Thoracic aorta (tissue), 2 donors: ENCODE measurements at regions not wholly inside any gene's neighbourhood (a gene's known extent, or its start where the extent isn't known, plus 50 kb on each side); places are given as distances from the start of the nearest gene placed in this dataset.

ENCODE experiments used
- ATAC-seq: fragments of 150-250 bp; one replicate; pipeline ENCODE4 v1.8.0; 2017; ENCODE audit warnings: low read depth; ENCODE audit not compliant: insufficient number of reproducible peaks, low FRiP score
- DNase-seq: peaks from one replicate; pipeline ENCODE4 v3.0.0-alpha.2; 2020; ENCODE audit warnings: low spot score
- H3K27ac ChIP-seq, 2 donors: fragments of 200-600 bp; sonication (generic); 1 replicate in 1 of 2; 2 replicates in 1 of 2; pipeline ENCODE4 v1.5.1; 2016; ENCODE audit warnings: mild to moderate bottlenecking in 2 of 2, moderate library complexity in 2 of 2
- H3K27me3 ChIP-seq: fragments of 200-600 bp; sonication (generic); replicated peaks from 2 replicates; pipeline ENCODE4 v1.6.0; 2016; ENCODE audit warnings: mild to moderate bottlenecking; ENCODE audit not compliant: insufficient read depth
- H3K36me3 ChIP-seq: fragments of 200-600 bp; sonication (generic); one replicate; pipeline ENCODE4 v1.5.1; 2016
- H3K4me1 ChIP-seq, 2 donors: fragments of 200-600 bp; sonication (generic); 1 replicate in 1 of 2; 2 replicates in 1 of 2; pipeline versions ENCODE4 v1.5.1 to v1.6.0; 2016; ENCODE audit warnings: low read depth in 2 of 2, mild to moderate bottlenecking in 1 of 2; ENCODE audit not compliant: control insufficient read depth in 1 of 2
- H3K4me3 ChIP-seq: fragments of 200-600 bp; sonication (generic); 2 replicates; pipeline ENCODE4 v1.5.1; 2016; ENCODE audit warnings: mild to moderate bottlenecking
- H3K9me3 ChIP-seq: fragments of 200-600 bp; sonication (generic); 2 replicates; pipeline ENCODE4 v1.5.1; 2016
- TF ChIP-seq, protein P1 (sequence below): fragments of 200-600 bp; sonication (generic); IDR thresholded peaks from one replicate; pipeline ENCODE4 v1.5.1; 2019; ENCODE audit warnings: antibody characterized with exemption

DNA sequence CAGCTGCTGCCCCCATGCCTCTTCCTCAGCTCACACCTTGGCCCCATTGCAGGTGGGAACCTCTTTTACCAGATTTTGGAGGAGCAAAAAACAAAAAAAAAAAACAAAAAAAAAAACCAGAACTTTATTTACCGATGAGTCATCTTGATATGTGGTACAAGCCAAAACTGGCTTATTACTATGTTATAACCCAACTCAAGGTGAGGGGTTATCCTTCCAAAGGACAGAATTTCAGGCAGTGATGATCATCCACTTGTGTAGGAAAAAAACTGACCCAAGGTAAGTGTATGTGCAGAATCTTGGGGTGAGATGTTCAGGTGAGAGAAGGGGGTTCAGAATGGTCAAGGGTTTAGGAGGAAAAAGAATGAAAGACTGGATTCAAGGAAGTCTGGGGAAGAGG lies 142.6 kb upstream of the FST start:
- TF ChIP-seq, protein P1, sequence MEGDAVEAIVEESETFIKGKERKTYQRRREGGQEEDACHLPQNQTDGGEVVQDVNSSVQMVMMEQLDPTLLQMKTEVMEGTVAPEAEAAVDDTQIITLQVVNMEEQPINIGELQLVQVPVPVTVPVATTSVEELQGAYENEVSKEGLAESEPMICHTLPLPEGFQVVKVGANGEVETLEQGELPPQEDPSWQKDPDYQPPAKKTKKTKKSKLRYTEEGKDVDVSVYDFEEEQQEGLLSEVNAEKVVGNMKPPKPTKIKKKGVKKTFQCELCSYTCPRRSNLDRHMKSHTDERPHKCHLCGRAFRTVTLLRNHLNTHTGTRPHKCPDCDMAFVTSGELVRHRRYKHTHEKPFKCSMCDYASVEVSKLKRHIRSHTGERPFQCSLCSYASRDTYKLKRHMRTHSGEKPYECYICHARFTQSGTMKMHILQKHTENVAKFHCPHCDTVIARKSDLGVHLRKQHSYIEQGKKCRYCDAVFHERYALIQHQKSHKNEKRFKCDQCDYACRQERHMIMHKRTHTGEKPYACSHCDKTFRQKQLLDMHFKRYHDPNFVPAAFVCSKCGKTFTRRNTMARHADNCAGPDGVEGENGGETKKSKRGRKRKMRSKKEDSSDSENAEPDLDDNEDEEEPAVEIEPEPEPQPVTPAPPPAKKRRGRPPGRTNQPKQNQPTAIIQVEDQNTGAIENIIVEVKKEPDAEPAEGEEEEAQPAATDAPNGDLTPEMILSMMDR: no peak
- H3K36me3 ChIP-seq: no peaks in the 10 kb centered on the region
- no peak for ATAC-seq

GRCh38 chr5:53338971-53339370 lies 141.5 kb upstream of the FST start:
- ATAC-seq (no peak), DNase-seq (no peak)
- TF ChIP-seq, protein P1: no peak
- Histone ChIP-seq H3K36me3 (no peaks in the 10 kb centered on the region), H3K27me3 (no peaks in the 10 kb centered on the region), H3K4me3 (no peak overlapping the region), H3K4me1 (peaks cover 10 to 20% of the 10 kb centered on the region in 2 donors), H3K27ac (no peak overlapping the region), H3K9me3 (no peaks in the 10 kb centered on the region)

More for the DNA sequence above, 142.6 kb upstream of the FST start:
- Histone ChIP-seq H3K9me3 (no peaks in the 10 kb centered on the region), H3K4me3 (no peak overlapping the region), H3K27ac (no peak overlapping the region), H3K4me1 (peaks cover 16 to 30% of the 10 kb centered on the region in 2 donors), H3K27me3 (no peaks in the 10 kb centered on the region)
- no peak for DNase-seq

GRCh38 chr5:53339962-53340540 lies 140.4 kb upstream of the FST start:
- no peak overlapping the region for H3K4me3 ChIP-seq
- no peak overlapping the region for H3K27ac ChIP-seq
- H3K9me3 ChIP-seq: no peaks in the 10 kb centered on the region
- TF ChIP-seq, protein P1: no peak
- no peaks in the 10 kb centered on the region for H3K36me3 ChIP-seq
- H3K4me1 ChIP-seq: peaks cover 2 to 16% of the 10 kb centered on the region in 2 donors
- no peak for ATAC-seq
- DNase-seq: no peak
- no peaks in the 10 kb centered on the region for H3K27me3 ChIP-seq

DNA sequence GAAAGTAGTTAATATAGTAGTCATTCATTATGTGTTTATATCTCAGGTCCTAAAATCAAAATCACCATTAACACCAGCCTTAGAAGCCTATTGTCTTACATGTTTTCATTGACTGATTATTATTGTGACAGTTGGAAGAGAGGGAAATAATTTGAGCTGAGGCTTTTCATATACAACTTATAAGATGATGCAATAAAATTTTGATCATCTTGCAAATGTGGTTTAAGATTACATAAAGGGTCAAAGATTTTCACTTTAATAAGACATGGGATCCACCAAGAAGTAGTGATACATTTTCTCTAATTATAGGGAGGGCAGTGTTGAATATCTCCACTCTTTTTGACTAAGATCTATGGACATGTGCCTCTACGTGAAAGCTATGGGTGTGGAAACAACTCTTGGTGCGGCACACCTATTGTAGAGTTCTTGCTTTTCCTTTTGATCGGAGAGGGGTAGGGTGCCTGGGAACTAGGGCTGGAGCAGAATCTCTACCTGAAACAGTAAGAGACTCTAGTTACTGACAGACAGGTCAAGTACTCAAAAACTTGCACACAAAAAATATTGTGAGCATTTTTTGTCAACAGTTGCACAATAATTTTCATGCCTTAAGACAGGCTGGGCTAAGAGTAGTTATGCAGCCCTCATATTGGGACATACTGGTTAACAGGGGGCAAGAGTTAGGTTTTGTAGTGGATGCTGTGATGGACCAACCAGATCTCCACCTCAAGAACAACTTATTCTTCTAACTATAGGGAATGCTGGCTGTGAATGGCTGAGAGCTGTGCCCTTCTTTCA lies 139.3 kb upstream of the FST start:
- TF ChIP-seq, protein P1: no peak
- Histone ChIP-seq H3K9me3 (no peaks in the 10 kb centered on the region), H3K27ac (no peak overlapping the region), H3K4me3 (no peak overlapping the region), H3K4me1 (peaks cover 0 to 23% of the 10 kb centered on the region in 2 donors), H3K27me3 (no peaks in the 10 kb centered on the region), H3K36me3 (no peaks in the 10 kb centered on the region)
- DNase-seq: no peak
- ATAC-seq: no peak

GRCh38 chr5:53342236-53342635 lies 138.2 kb upstream of the FST start:
- no peak for DNase-seq

More at GRCh38 chr5:53342236-53342635, 138.2 kb upstream of the FST start:
- TF ChIP-seq, protein P1: no peak
- Histone ChIP-seq H3K9me3 (no peaks in the 10 kb centered on the region), H3K27ac (no peak overlapping the region), H3K4me3 (no peak overlapping the region), H3K36me3 (no peaks in the 10 kb centered on the region), H3K4me1 (peaks cover 0 to 23% of the 10 kb centered on the region in 2 donors), H3K27me3 (no peaks in the 10 kb centered on the region)
- ATAC-seq: no peak
